ENCODE measurements at regions not wholly inside any gene's neighbourhood (a gene's known extent, or its start where the extent isn't known, plus 50 kb on each side); places are given as distances from the start of the nearest gene placed in this dataset.

GRCh38 chr20:39222101-39222500 lies 260.0 kb downstream of the DHX35 start:
- in situ Hi-C loops (cut with HindIII; ENCODE audit: low sequenced_read_pairs), result no loop called here

GRCh38 chr20:39216195-39216594 lies 254.1 kb downstream of the DHX35 start:
- in situ Hi-C loops (cut with HindIII; ENCODE audit: low sequenced_read_pairs), result no loop called here

- in situ Hi-C loops (cut with HindIII; ENCODE audit: low sequenced_read_pairs), result no loop called here
Observed at GRCh38 chr20:39214828-39215227, 252.7 kb downstream of the DHX35 start.

- in situ Hi-C loops (cut with HindIII; ENCODE audit: low sequenced_read_pairs), result no loop called here
Observed at GRCh38 chr20:39213476-39214145, 251.5 kb downstream of the DHX35 start.

- in situ Hi-C loops (cut with HindIII; ENCODE audit: low sequenced_read_pairs), result no loop called here
Observed at GRCh38 chr20:39211060-39211748, 249.1 kb downstream of the DHX35 start.

GRCh38 chr20:39210341-39211036 lies 248.3 kb downstream of the DHX35 start:
- in situ Hi-C loops (cut with HindIII; ENCODE audit: low sequenced_read_pairs), result no loop called here

- in situ Hi-C loops (cut with HindIII; ENCODE audit: low sequenced_read_pairs), result no loop called here
Observed at GRCh38 chr20:39206899-39207564, 244.9 kb downstream of the DHX35 start.

GRCh38 chr20:39195582-39196021 lies 233.5 kb downstream of the DHX35 start:
- in situ Hi-C loops (cut with HindIII; ENCODE audit: low sequenced_read_pairs), result no loop called here

GRCh38 chr20:39190666-39191570 lies 228.8 kb downstream of the DHX35 start:
- in situ Hi-C loops (cut with HindIII; ENCODE audit: low sequenced_read_pairs), result no loop called here

- in situ Hi-C loops (cut with HindIII; ENCODE audit: low sequenced_read_pairs), result no loop called here
Observed at GRCh38 chr20:39188266-39188765, 226.2 kb downstream of the DHX35 start.

GRCh38 chr20:39181490-39181889 lies 219.3 kb downstream of the DHX35 start:
- in situ Hi-C loops (cut with HindIII; ENCODE audit: low sequenced_read_pairs), result no loop called here

GRCh38 chr20:39176457-39176856 lies 214.3 kb downstream of the DHX35 start:
- in situ Hi-C loops (cut with HindIII; ENCODE audit: low sequenced_read_pairs), result no loop called here

- in situ Hi-C loops (cut with HindIII; ENCODE audit: low sequenced_read_pairs), result no loop called here
Observed at GRCh38 chr20:39170896-39171463, 208.8 kb downstream of the DHX35 start.

GRCh38 chr20:39165099-39165498 lies 203.0 kb downstream of the DHX35 start:
- in situ Hi-C loops (cut with HindIII; ENCODE audit: low sequenced_read_pairs), result no loop called here

GRCh38 chr20:39164642-39165041 lies 202.5 kb downstream of the DHX35 start:
- in situ Hi-C loops (cut with HindIII; ENCODE audit: low sequenced_read_pairs), result no loop called here

- in situ Hi-C loops (cut with HindIII; ENCODE audit: low sequenced_read_pairs), result no loop called here
Observed at GRCh38 chr20:39163993-39164392, 201.8 kb downstream of the DHX35 start.

GRCh38 chr20:39161900-39162299 lies 199.8 kb downstream of the DHX35 start:
- in situ Hi-C loops (cut with HindIII; ENCODE audit: low sequenced_read_pairs), result no loop called here

GRCh38 chr20:39155971-39156370 lies 193.8 kb downstream of the DHX35 start:
- in situ Hi-C loops (cut with HindIII; ENCODE audit: low sequenced_read_pairs), result no loop called here

GRCh38 chr20:39152742-39153141 lies 190.6 kb downstream of the DHX35 start:
- in situ Hi-C loops (cut with HindIII; ENCODE audit: low sequenced_read_pairs), result no loop called here

GRCh38 chr20:39152126-39152525 lies 190.0 kb downstream of the DHX35 start:
- in situ Hi-C loops (cut with HindIII; ENCODE audit: low sequenced_read_pairs), result no loop called here

Data from DLD1 (cell line).